NCI-H748 (cell line): ENCODE measurements at regions not wholly inside any gene's neighbourhood (a gene's known extent, or its start where the extent isn't known, plus 50 kb on each side); places are given as distances from the start of the nearest gene placed in this dataset.

Experiments used
- DNase-seq: peaks from one replicate; lab custom pipeline; 2025; ENCODE audit not compliant: unreplicated experiment; lab: John Stamatoyannopoulos, UW

- peak; percentile 99 for DNase-seq
Measured at GRCh38 chr21:38688068-38688467, 117.7 kb upstream of the ETS2 start.

- no peak for DNase-seq
Measured at GRCh38 chr21:38691631-38692030, 114.1 kb upstream of the ETS2 start.

- no peak for DNase-seq
Measured at GRCh38 chr21:38696579-38696978, 109.2 kb upstream of the ETS2 start.

- no peak for DNase-seq
Measured at GRCh38 chr21:38699048-38699447, 106.7 kb upstream of the ETS2 start.

- DNase-seq: no peak
Measured at GRCh38 chr21:38702196-38702595, 103.5 kb upstream of the ETS2 start.

- no peak for DNase-seq
Measured at GRCh38 chr21:38709876-38710275, 95.9 kb upstream of the ETS2 start.

GRCh38 chr21:38712071-38712470 is 93.7 kb upstream of the ETS2 start:
- DNase-seq: peak; percentile 83

- DNase-seq: no peak
Measured at GRCh38 chr21:38712664-38713063, 93.1 kb upstream of the ETS2 start.

- DNase-seq: no peak
Measured at GRCh38 chr21:38714039-38714817, 91.5 kb upstream of the ETS2 start.

GRCh38 chr21:38714999-38715398 is 90.7 kb upstream of the ETS2 start:
- no peak for DNase-seq

GRCh38 chr21:38716088-38716487 is 89.6 kb upstream of the ETS2 start:
- no peak for DNase-seq

- no peak for DNase-seq
Measured at GRCh38 chr21:38716942-38717341, 88.8 kb upstream of the ETS2 start.

- DNase-seq: no peak
Measured at GRCh38 chr21:38718481-38718880, 87.2 kb upstream of the ETS2 start.

GRCh38 chr21:38720074-38720473 is 85.7 kb upstream of the ETS2 start:
- DNase-seq: no peak

- no peak for DNase-seq
Measured at GRCh38 chr21:38721055-38721454, 84.7 kb upstream of the ETS2 start.

- DNase-seq: no peak
Measured at GRCh38 chr21:38721958-38722357, 83.8 kb upstream of the ETS2 start.

- DNase-seq: no peak
Measured at GRCh38 chr21:38725196-38726157, 80.3 kb upstream of the ETS2 start.

GRCh38 chr21:38726482-38726881 is 79.2 kb upstream of the ETS2 start:
- no peak for DNase-seq

- no peak for DNase-seq
Measured at GRCh38 chr21:38729291-38729690, 76.4 kb upstream of the ETS2 start.

GRCh38 chr21:38729754-38730379 is 75.9 kb upstream of the ETS2 start:
- DNase-seq: no peak

- peak; percentile 90 for DNase-seq
Measured at GRCh38 chr21:38733972-38734546, 71.7 kb upstream of the ETS2 start.
